GM21619 (cell line): ENCODE measurements at regions not wholly inside any gene's neighbourhood (a gene's known extent, or its start where the extent isn't known, plus 50 kb on each side); places are given as distances from the start of the nearest gene placed in this dataset.
A peak's percentile ranks its signal among the peaks of the same experiment; 100 is the strongest.
"Not testable (repeated sequence)": the region's sequence is repeated elsewhere in the genome, so short reads cannot be mapped to it uniquely, and the experiment has no call there.

ENCODE experiments used
- ATAC-seq: cut with Tn5 transposase; IDR thresholded peaks from one replicate; pipeline ENCODE4 v1.9.1; 2021; ENCODE audit not compliant: unreplicated experiment

GRCh38 chr19:23984911-23985310 lies 70.2 kb downstream of the ZNF726 start:
- not testable (repeated sequence) for ATAC-seq

- no peak for ATAC-seq
These were observed 71.9 kb downstream of the ZNF726 start for GRCh38 chr19:23986623-23987022.

GRCh38 chr19:23991170-23991569 lies 76.5 kb downstream of the ZNF726 start:
- no peak for ATAC-seq

DNA sequence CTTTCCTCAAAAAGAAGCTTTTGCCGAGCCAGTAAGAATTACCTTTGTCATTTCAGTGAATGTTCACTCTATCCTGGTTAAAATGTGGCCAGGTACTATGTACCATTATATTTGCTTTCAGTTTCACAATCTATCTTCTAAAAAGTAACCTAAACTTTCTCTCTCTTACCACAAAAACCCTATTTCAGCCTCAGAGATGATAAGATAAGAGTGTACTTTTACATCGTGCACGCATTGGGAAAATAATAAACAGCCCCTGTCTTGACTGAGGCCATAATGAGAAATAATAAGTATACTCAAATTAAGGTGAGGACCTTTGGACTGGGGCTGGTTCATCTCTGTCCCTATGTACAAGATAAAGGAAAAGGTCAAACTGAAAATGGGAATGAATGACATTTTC lies 77.7 kb downstream of the ZNF726 start:
- no peak for ATAC-seq

GRCh38 chr19:23993440-23993839 lies 78.8 kb downstream of the ZNF726 start:
- ATAC-seq: no peak

DNA sequence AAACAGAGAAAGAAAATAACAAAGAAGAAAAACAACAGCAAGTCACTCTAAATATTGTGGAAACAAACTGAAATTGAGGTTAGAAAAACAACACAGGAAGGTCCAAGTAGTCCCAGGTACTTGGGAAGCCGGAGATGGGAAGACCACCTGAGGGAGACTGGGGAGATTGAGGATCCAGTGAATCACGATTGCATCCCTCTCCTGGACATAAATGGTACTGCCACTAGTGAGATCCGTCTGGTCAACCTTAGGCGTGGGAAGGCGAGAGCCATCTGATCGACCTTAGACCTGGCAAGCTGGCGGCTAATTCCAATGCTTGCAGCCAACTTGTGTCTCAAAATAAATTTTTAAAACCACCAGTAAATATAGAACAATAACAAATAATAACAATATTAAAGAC lies 81.9 kb downstream of the ZNF726 start:
- ATAC-seq: no peak

DNA sequence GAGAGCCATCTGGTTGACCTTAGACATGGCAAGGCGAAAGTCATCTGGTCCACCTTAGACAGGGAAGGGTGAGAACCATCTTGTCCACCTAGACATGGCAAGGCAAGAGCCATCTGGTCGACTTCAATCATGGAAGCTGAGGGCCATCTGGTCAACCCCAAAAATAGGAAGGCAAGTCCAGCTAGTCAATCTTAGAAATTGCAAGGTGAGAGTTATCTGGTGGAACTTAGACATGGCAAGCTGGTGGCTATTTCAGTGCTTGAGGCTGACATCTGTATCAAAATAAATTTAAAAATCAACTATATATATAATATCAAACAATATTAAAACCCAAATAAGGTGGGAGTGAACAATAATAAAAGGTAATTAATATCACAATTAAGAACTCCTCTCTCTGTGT lies 83.9 kb downstream of the ZNF726 start:
- ATAC-seq: no peak

- no peak for ATAC-seq
These were observed 85.3 kb downstream of the ZNF726 start for GRCh38 chr19:23999821-24000610.

- ATAC-seq: no peak
These were observed 86.0 kb downstream of the ZNF726 start for GRCh38 chr19:24000656-24001055.

DNA sequence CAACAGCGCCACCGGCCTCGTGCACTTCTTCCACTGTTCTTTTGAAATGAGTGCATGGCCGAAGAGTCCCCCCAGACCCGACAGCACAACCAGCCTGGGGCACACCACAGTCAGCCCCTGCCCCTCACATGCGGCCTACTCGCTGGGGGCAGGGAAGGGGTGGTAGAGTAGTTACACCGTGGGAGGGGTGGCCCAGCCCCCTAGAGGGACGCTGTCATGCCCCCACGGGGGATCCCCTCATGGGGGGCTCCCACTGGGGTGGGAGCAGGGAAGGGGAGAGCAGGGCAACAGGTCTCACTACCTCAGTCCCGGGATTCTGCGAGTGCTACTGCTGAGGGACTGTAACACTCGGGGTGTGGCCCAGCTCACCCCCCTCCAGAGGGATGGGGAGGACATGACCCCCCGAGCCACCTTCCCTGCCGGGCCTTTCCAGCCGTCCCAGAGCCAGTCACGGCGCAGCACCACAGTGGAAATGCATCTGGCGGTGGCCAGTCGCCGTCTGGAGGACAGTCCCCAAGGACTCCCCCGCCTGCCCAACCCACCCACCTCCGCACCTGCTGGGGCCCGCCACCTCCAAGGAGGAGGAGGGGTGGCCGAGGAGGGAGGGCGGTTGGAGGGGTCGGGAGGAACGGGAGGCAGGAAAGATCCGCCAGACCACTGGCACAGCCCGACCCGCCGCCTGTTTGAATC lies 84.6 kb upstream of the ZNF254 start:
- ATAC-seq: no peak

DNA sequence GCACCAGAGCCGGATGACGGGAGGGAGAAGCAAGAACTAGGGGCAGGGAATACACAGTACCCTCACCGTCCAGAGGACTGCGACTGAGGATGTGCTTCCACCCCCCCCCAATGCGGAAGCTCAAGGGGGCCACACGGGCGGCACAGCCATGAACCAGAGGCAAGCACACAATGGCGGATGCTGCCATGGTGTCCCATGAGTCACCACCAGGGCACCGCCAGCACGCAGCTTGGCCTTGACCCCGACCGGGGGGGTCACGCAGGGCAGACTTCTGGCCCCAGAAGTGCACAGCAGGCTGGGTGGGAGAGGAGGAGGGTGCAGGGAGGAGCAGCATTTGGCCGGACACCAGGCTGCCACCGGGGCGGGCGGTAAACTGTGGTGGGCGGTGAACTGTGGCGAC lies 83.5 kb upstream of the ZNF254 start:
- no peak for ATAC-seq

- no peak for ATAC-seq
These were observed 82.8 kb upstream of the ZNF254 start for GRCh38 chr19:24004166-24004565.

- ATAC-seq: no peak
These were observed 56.9 kb upstream of the ZNF254 start for GRCh38 chr19:24029941-24030636.

DNA sequence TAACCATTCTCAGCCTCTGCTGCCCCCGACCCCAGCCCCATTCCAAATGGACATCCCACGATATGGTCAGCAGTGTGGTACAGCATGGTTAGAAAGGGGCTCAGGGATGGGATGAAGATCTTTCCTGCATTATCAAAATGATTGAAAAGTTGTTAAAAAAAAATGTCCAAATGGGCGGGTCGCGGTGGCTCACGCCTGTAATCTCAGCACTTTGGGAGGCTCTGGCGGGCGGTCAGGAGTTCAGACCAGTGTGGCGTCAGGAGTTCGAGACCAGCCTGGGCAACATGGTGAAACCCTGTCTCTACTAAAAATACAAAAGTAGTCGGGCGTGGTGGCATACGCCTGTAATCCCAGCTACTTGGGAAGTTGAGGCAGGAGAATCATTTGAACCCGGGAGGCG lies 54.3 kb upstream of the ZNF254 start:
- ATAC-seq: no peak

- peak; percentile 92 for ATAC-seq
These were observed 53.6 kb upstream of the ZNF254 start for GRCh38 chr19:24033301-24033962.

DNA sequence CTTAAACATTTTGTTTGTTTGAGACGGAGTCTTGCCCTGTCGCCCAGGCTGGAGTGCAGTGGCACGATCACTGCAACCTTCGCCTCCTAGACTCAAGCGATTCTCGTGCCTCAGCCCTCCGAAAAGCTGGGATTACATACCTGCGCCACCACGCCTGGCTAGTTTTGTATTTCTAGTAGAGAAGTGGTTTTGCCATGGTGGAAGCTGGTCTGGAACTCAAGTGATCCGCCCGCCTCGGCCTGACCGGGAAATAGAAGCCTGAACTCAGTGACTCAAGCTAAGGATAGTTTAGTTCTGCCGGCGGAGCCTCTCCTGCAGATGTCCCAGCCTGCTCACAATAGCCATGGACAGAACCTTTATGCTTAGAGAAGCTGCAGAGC lies 53.0 kb upstream of the ZNF254 start:
- ATAC-seq: peak; percentile 31

DNA sequence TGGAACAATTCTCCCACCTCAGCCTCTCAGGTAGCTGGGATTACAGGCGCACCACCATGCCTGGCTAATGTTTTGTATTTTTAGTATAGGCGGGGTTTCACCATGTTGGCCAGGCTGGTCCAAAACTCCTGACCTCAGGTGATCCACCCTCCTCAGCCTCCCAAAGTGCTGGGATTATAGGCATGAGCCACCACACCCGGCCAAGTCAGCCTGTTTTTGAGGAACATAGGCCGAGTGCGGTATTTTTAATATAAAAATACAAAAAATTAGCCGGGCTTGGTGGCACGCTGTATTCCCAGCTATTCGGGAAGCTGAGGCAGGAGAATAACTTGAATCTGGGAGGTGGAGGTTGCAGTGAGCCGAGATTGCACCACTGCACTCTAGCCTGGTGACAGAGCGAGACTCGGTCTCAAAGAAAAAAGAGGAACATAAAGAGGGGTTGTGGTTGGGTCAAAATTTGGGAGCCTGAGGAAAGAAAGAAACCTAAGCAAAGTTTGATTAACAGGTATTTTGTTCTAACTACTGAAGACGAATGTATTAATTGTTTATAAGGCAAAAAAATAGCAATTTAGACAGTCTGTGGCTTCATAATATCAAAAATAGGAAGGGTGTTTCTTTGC lies 51.6 kb upstream of the ZNF254 start:
- not testable (repeated sequence) for ATAC-seq
